ENCODE measurements at regions not wholly inside any gene's neighbourhood (a gene's known extent, or its start where the extent isn't known, plus 50 kb on each side); places are given as distances from the start of the nearest gene placed in this dataset.

DNA sequence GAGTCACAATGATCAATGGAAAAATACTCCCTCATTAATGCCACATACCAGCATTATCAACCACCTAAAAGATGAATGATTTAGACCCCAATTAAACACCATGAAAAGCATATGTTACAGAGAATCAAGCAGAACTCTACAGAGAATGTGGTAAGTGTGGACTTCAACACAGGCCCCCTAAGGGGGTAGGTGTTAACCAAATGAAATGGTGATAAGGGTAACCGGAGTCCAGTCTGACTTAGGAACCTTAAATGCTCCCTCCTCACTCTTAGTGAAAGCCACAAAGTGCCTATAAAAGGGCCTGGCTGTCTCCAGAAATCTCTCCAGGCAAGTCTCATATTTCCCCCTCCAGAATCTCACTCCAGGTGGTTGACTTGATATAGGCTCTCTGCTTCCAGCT is 149.2 kb upstream of the FOXD3 start:
- H3K36me3 Mint-ChIP-seq (ENCODE audit: low read depth) = no peaks in the 10 kb centered on the region
- intact Hi-C loops (cut with micrococcal nuclease) = no loop called here

DNA sequence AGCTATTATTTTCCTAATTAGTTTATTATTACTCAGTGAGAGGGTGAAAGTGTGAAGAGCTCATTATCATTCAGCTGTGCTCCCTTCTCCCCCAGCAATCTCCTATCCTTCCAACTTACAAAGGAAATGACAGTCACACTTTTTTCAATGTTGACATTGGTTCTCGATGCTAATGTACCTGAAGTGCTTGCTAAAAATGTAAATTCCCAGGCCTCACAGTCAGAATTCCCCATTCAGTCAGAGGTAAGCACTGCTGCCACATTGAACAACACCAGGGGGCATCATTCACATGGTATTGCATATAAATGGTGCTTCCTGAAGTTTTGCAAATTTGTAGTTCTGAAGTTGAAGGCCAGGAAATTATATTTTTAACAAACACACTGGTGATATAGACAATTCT is 132.7 kb upstream of the FOXD3 start:
- DNase-seq = peak; percentile 24
- intact Hi-C loops (cut with micrococcal nuclease) = no loop called here
- H3K4me3 Mint-ChIP-seq = no peak overlapping the region
- H3K36me3 Mint-ChIP-seq (ENCODE audit: low read depth) = no peaks in the 10 kb centered on the region
- no peaks in the 10 kb centered on the region for H3K27me3 Mint-ChIP-seq
- no peaks in the 10 kb centered on the region for H3K9me3 Mint-ChIP-seq
- no peaks in the 10 kb centered on the region for H3K4me1 Mint-ChIP-seq
- no peak overlapping the region for H3K27ac Mint-ChIP-seq

More for the DNA sequence above, 149.2 kb upstream of the FOXD3 start:
- Mint-ChIP-seq H3K4me3 (no peak overlapping the region), H3K27ac (no peak overlapping the region), H3K9me3 (no peaks in the 10 kb centered on the region), H3K27me3 (peaks cover under 1% of the 10 kb centered on the region), H3K4me1 (no peaks in the 10 kb centered on the region)
- no peak for DNase-seq

DNA sequence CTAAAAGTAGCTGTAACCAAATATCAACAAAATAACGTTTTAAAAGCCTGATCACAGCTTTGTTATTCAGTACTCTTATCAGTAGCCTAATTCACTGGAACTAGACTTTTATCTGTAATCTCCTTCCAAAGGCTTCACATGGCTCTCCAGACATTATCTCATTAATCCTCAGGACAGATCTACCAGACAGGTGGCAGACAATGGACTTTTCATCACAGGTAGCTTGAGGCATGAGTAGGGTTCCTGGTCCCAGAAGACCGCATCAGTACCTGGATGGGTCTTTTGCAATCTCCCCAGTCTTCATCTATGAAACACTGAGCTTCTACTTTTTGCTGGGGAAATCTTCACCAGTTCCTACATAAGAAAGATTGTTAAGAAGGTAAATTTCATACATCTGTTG is 132.2 kb upstream of the FOXD3 start:
- intact Hi-C loops (cut with micrococcal nuclease) = no loop called here
- DNase-seq = peak; percentile 34
- Mint-ChIP-seq H3K4me1 (no peaks in the 10 kb centered on the region), H3K9me3 (no peaks in the 10 kb centered on the region), H3K4me3 (no peak overlapping the region), H3K36me3 (ENCODE audit: low read depth) (no peaks in the 10 kb centered on the region), H3K27ac (no peak overlapping the region), H3K27me3 (no peaks in the 10 kb centered on the region)

DNA sequence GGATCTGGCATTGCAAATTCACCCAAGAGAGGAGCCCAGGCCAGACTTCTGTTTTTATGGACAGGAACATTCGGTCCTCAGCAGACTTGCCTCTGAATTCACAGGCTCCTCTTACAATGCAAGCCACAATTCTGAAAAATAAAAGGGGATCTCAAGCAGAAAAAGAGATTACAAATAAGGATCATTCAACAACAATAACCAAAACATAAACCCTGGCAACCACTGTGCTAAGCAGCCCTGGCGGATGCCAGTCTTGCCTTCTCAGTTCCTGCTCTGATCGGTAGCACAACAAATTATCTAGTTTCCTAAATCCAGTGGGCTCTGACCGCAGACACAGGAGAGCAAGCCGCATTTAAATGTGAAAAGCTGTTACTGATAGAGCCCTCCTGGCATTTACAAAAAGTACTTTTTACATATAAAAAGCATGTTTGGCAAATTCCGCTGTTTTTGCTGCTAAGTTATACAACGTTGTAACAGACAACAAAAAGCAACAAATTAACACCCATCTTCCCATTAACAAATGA is 123.4 kb upstream of the FOXD3 start:
- Mint-ChIP-seq H3K36me3 (ENCODE audit: low read depth) (no peaks in the 10 kb centered on the region), H3K9me3 (no peaks in the 10 kb centered on the region), H3K4me1 (no peaks in the 10 kb centered on the region), H3K27ac (no peak overlapping the region), H3K4me3 (no peak overlapping the region), H3K27me3 (peaks cover 6% of the 10 kb centered on the region)
- DNase-seq = no peak
- intact Hi-C loops (cut with micrococcal nuclease) = no loop called here

DNA sequence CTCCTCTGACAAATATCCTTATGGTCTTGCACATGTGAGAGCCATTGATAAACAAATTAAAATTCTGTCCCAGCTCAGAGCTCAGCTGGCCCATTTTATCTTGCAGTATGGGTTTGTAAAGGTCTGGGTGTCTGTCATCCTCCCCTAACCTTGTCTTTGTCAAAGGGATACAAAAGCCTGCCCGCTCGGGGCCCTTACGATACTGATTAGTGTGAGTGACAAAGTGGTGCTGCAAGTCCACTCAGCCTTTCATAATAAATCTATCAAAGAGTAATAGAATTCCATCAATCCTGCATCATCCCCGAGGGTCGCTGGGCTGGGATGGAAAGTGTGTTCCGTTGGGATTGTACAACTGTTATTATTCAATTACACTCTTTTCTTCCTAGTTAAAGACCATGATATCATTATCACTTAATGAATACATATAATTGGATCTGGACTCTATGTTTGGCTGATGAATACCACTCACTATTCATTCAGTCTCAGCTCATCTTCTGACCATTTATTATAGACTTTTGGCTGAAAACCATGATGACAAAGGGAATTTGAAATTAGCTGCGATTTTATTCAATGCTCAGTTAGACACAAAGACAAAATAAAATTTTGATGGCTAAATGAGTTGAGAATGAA is 122.5 kb upstream of the FOXD3 start:
- DNase-seq = no peak
- Mint-ChIP-seq H3K4me3 (no peak overlapping the region), H3K4me1 (no peaks in the 10 kb centered on the region)

DNA sequence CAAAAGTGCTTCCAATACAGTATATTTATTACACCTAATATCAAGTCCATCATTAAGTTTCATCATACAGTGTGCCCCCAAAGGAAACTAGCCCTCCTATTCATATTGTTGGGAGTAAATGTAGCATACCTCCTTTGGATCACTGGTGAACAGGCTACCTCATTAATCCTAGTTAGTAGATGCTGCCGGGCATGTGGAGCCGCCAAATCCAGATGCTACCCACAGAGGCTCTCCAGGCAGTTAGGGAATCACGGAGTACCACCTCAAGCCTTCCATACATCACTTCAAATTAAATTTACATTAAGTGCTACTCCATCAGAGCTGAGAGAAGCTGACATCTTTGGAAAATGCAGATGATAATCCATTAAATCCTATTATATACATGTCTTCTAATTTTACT is 121.7 kb upstream of the FOXD3 start:
- peaks cover 6% of the 10 kb centered on the region for H3K27me3 Mint-ChIP-seq
- no peaks in the 10 kb centered on the region for H3K36me3 Mint-ChIP-seq (ENCODE audit: low read depth)
- DNase-seq = no peak
- H3K27ac Mint-ChIP-seq = no peak overlapping the region
- intact Hi-C loops (cut with micrococcal nuclease) = no loop called here
- H3K9me3 Mint-ChIP-seq = no peaks in the 10 kb centered on the region
- H3K4me1 Mint-ChIP-seq = no peaks in the 10 kb centered on the region
- H3K4me3 Mint-ChIP-seq = no peak overlapping the region

More for the DNA sequence above, 122.5 kb upstream of the FOXD3 start:
- intact Hi-C loops (cut with micrococcal nuclease) = no loop called here
- Mint-ChIP-seq H3K27me3 (peaks cover 6% of the 10 kb centered on the region), H3K9me3 (no peaks in the 10 kb centered on the region), H3K36me3 (ENCODE audit: low read depth) (no peaks in the 10 kb centered on the region), H3K27ac (no peak overlapping the region)

DNA sequence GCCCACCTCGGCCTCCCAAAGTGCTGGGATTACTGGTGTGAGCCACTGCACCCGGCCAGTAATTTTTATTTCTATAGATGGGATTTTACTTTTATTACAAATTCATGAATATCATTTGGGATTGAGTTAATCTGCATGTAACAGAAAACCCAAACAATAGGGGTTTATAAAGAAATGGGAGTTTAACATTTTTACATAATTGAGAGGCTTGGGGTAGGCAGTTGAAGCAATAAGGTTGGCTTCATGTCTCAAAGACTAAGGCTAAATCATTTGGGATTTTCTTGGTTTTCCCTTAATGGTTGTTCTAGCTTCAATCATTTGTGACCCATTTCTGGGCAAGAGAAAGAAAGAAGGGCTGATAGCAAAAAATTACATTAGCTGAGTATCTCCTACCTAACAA is 118.7 kb upstream of the FOXD3 start:
- Mint-ChIP-seq H3K4me3 (no peak overlapping the region), H3K36me3 (ENCODE audit: low read depth) (no peaks in the 10 kb centered on the region), H3K27me3 (peaks cover 3% of the 10 kb centered on the region), H3K27ac (no peak overlapping the region), H3K9me3 (no peaks in the 10 kb centered on the region), H3K4me1 (no peaks in the 10 kb centered on the region)
- DNase-seq = no peak
- intact Hi-C loops (cut with micrococcal nuclease) = no loop called here

DNA sequence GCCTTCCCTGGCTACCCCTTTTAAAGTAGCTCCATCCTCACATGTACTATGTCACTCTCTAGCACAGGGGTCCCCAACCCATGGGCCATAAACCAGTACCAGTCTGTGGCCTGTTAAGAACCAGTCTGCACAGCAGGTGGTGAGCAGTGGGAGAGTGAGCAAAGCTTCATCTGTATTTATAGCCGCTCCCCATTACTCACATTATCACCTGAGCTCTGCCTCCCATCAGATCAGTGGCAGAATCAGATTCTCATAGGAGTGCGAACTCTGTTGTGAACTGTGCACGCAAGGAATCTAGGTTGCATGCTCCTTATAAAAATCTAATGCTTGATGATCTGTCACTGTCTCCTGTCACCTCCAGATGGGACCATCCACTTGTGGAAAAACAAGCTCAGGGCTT is 116.6 kb upstream of the FOXD3 start:
- Mint-ChIP-seq H3K4me1 (no peaks in the 10 kb centered on the region), H3K27ac (no peak overlapping the region), H3K4me3 (no peak overlapping the region), H3K27me3 (peaks cover 2% of the 10 kb centered on the region), H3K9me3 (no peaks in the 10 kb centered on the region), H3K36me3 (ENCODE audit: low read depth) (no peaks in the 10 kb centered on the region)
- DNase-seq = no peak
- intact Hi-C loops (cut with micrococcal nuclease) = no loop called here

DNA sequence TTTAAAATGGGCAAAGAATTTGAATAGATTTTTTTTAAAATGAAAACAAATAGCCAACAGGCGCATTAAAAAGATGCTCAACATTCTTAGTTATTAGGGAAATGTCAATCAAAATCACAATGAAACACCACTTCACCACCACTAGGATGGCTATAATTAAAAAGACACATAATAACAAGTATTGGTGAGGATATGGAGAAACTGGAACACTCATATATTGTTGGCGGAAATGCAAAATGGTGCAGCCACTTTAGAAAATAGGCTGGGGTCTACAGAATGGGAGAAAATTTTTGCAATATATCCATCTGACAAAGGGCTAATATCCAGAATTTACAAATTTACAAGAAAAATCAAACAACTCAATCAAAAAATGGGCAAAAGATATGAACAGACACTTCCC is 107.8 kb upstream of the FOXD3 start:
- H3K4me1 Mint-ChIP-seq = no peaks in the 10 kb centered on the region
- H3K27ac Mint-ChIP-seq = no peak overlapping the region
- H3K9me3 Mint-ChIP-seq = no peaks in the 10 kb centered on the region
- DNase-seq = no peak
- intact Hi-C loops (cut with micrococcal nuclease) = no loop called here
- no peak overlapping the region for H3K4me3 Mint-ChIP-seq
- peaks cover 3% of the 10 kb centered on the region for H3K27me3 Mint-ChIP-seq
- H3K36me3 Mint-ChIP-seq (ENCODE audit: low read depth) = no peaks in the 10 kb centered on the region

DNA sequence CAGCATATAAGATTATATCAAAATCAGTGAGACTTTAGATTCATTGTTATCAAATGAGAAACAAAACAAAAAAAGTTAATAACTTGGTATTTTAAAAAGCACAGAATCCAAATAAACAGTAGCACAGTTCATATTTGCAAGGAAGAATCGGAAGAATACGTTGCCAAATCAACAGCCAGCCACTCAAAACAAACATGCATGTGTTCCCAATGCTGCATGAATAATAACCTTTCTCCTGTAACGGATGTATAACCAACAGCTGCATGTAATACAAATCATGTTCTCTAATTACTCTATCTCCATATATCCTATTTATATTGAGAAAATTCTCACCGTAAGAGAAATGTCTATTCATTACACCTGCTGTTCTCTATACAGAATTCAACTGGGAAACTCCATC is 98.9 kb upstream of the FOXD3 start:
- no peak overlapping the region for H3K27ac Mint-ChIP-seq
- H3K9me3 Mint-ChIP-seq = no peaks in the 10 kb centered on the region
- no peaks in the 10 kb centered on the region for H3K36me3 Mint-ChIP-seq (ENCODE audit: low read depth)
- no peak overlapping the region for H3K4me3 Mint-ChIP-seq
- H3K27me3 Mint-ChIP-seq = no peaks in the 10 kb centered on the region
- H3K4me1 Mint-ChIP-seq = no peaks in the 10 kb centered on the region
- intact Hi-C loops (cut with micrococcal nuclease) = no loop called here
- no peak for DNase-seq

DNA sequence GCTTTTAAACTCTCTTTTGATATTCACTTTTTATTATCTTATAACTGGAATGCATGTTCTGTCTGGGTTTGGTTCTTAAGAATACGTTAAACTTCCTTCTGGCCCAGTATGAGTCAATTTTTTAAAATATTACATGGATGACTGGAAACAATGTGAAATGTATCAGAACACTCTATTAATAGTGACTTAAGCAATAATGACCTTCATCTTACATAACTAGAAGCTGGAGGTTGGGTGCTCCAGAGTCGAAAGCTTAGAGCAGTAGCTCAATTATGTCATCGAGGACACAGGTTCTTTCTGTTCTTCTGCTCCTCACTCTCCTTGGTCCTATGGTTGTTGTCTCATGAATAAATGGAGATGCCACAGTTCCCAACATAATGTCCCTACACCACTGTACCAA is 91.6 kb upstream of the FOXD3 start:
- intact Hi-C loops (cut with micrococcal nuclease) = no loop called here
- H3K36me3 Mint-ChIP-seq (ENCODE audit: low read depth) = no peaks in the 10 kb centered on the region
- no peak overlapping the region for H3K4me3 Mint-ChIP-seq
- DNase-seq = no peak
- no peaks in the 10 kb centered on the region for H3K27me3 Mint-ChIP-seq
- no peaks in the 10 kb centered on the region for H3K4me1 Mint-ChIP-seq
- H3K9me3 Mint-ChIP-seq = no peaks in the 10 kb centered on the region
- no peak overlapping the region for H3K27ac Mint-ChIP-seq

DNA sequence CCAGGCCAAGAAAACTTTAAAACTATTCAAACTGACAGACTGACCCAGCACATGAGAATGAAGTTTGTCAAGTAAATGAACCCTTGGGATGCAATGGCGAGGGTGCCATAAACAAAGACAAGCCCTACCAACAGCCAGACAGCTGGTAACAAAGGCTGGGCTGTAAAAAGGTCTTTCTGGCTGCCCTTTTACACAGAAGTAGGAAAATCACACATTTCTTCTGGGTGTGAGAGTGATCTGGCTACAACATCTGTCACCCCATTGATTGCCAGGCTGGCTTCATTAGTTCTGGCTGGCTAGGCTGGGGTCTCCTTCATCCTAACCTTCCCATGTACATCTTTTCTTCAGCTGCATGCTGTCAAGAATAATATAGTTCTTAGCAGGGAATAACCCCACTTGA is 83.6 kb upstream of the FOXD3 start:
- H3K4me1 Mint-ChIP-seq = no peaks in the 10 kb centered on the region
- H3K27me3 Mint-ChIP-seq = no peaks in the 10 kb centered on the region
- intact Hi-C loops (cut with micrococcal nuclease) = no loop called here
- H3K9me3 Mint-ChIP-seq = no peaks in the 10 kb centered on the region
- no peak overlapping the region for H3K4me3 Mint-ChIP-seq
- H3K27ac Mint-ChIP-seq = no peak overlapping the region
- DNase-seq = no peak
- H3K36me3 Mint-ChIP-seq (ENCODE audit: low read depth) = no peaks in the 10 kb centered on the region

DNA sequence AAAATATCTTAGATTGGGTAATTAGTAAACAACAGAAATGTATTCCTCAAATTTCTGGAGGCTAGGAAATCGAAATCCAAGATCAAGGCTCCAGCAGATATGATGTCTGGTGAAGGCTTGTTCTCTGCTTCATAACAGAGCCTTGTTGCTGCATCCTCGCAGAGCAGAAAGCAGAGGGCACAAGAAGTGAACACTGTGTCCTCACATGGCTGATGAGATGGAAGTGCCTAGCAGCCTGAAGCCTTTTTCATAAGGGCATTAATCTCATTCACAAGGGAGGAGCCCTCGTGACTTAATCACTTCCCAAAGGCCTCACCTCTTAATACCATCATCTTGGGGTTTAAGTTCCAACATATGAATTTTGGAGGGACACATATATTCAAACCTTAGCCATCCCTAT is 77.2 kb upstream of the FOXD3 start:
- intact Hi-C loops (cut with micrococcal nuclease) = no loop called here

DNA sequence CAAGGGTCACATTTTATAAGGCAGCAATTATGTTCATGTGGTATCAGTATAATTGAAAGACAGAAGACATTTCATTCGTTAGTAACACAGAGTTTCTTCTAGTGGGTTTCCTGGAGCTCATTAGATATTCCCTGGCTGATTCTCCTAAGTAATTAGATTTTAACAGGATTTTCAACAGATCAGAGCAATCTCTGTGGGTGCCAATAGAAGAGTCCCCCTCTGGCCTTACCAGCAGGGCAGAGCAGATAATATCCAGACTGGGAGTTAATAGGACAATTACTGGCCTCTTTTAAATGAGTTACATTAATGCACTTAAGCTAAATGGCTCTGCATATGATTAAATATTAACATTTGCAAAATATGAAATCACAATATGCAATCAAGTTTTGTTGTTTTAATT is 74.2 kb upstream of the FOXD3 start:
- no peaks in the 10 kb centered on the region for H3K4me1 Mint-ChIP-seq
- intact Hi-C loops (cut with micrococcal nuclease) = no loop called here
- no peak overlapping the region for H3K27ac Mint-ChIP-seq
- peaks cover 4% of the 10 kb centered on the region for H3K27me3 Mint-ChIP-seq
- H3K4me3 Mint-ChIP-seq = no peak overlapping the region
- no peak for DNase-seq
- H3K9me3 Mint-ChIP-seq = no peaks in the 10 kb centered on the region
- H3K36me3 Mint-ChIP-seq (ENCODE audit: low read depth) = no peaks in the 10 kb centered on the region

More for the DNA sequence above, 77.2 kb upstream of the FOXD3 start:
- H3K4me3 Mint-ChIP-seq = no peak overlapping the region
- H3K27ac Mint-ChIP-seq = no peak overlapping the region
- H3K36me3 Mint-ChIP-seq (ENCODE audit: low read depth) = no peaks in the 10 kb centered on the region
- DNase-seq = no peak
- peaks cover 4% of the 10 kb centered on the region for H3K27me3 Mint-ChIP-seq
- H3K4me1 Mint-ChIP-seq = no peaks in the 10 kb centered on the region
- no peaks in the 10 kb centered on the region for H3K9me3 Mint-ChIP-seq

DNA sequence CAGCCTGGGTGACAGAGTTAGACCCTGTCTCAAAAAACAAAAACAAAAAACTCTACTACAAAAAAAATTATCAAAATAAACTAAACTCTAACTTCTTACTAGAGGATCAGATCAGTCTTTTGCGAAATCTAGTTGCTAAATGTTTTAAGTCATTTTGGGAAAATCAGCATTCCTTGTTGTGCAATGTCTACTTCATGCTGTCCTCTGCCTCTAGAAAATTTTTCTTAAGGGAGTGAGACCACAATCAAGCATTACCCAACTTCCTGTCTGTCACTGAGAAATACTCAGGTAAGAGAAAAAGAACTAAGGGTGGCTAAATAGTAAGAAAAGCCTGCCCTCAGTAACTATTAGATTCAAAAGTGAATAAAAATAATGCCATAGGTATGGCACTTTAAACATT is 67.2 kb upstream of the FOXD3 start:
- no peak for DNase-seq
- no peaks in the 10 kb centered on the region for H3K36me3 Mint-ChIP-seq (ENCODE audit: low read depth)
- H3K4me3 Mint-ChIP-seq = no peak overlapping the region
- H3K4me1 Mint-ChIP-seq = no peaks in the 10 kb centered on the region
- H3K27ac Mint-ChIP-seq = no peak overlapping the region
- intact Hi-C loops (cut with micrococcal nuclease) = no loop called here
- no peaks in the 10 kb centered on the region for H3K27me3 Mint-ChIP-seq
- no peaks in the 10 kb centered on the region for H3K9me3 Mint-ChIP-seq

Data from activated CD4-positive, alpha-beta T cell treated with anti-CD3 and anti-CD28 coated beads, Interleukin-2, amount 10 ng/mL, durations not matched to agents 24 days and 14 days (primary cell).